HG03280 (cell line): ENCODE measurements at regions not wholly inside any gene's neighbourhood (a gene's known extent, or its start where the extent isn't known, plus 50 kb on each side); places are given as distances from the start of the nearest gene placed in this dataset.

Experiments used
- ATAC-seq: cut with Tn5 transposase; IDR thresholded peaks from one replicate; pipeline ENCODE4 v1.9.1; 2021; ENCODE audit warnings: mild to moderate bottlenecking, moderate library complexity; ENCODE audit not compliant: unreplicated experiment

- ATAC-seq = no peak
Measured at GRCh38 chr5:112648264-112648663, 89.4 kb upstream of the APC start.

- ATAC-seq = no peak
Measured at GRCh38 chr5:112649882-112650281, 87.8 kb upstream of the APC start.

- no peak for ATAC-seq
Measured at GRCh38 chr5:112653638-112654205, 84.0 kb upstream of the APC start.

- no peak for ATAC-seq
Measured at GRCh38 chr5:112655513-112655912, 82.2 kb upstream of the APC start.

GRCh38 chr5:112656451-112656850, 81.2 kb upstream of the APC start:
- no peak for ATAC-seq

- no peak for ATAC-seq
Measured at GRCh38 chr5:112657804-112658203, 79.9 kb upstream of the APC start.

- ATAC-seq = no peak
Measured at GRCh38 chr5:112660359-112660758, 77.3 kb upstream of the APC start.

- no peak for ATAC-seq
Measured at GRCh38 chr5:112663146-112663545, 74.5 kb upstream of the APC start.

- no peak for ATAC-seq
Measured at GRCh38 chr5:112668016-112668415, 69.7 kb upstream of the APC start.

GRCh38 chr5:112668911-112669310, 68.8 kb upstream of the APC start:
- no peak for ATAC-seq

GRCh38 chr5:112669328-112669963, 68.2 kb upstream of the APC start:
- ATAC-seq = no peak

GRCh38 chr5:112671687-112672086, 66.0 kb upstream of the APC start:
- no peak for ATAC-seq

- peak; percentile 54 for ATAC-seq
Measured at GRCh38 chr5:112681481-112681908, 56.2 kb upstream of the APC start.

GRCh38 chr5:112682621-112683061, 55.0 kb upstream of the APC start:
- ATAC-seq = no peak

- ATAC-seq = no peak
Measured at GRCh38 chr5:112684121-112684520, 53.6 kb upstream of the APC start.

- ATAC-seq = no peak
Measured at GRCh38 chr5:112684737-112685136, 52.9 kb upstream of the APC start.

- no peak for ATAC-seq
Measured at GRCh38 chr5:112685386-112685785, 52.3 kb upstream of the APC start.

GRCh38 chr5:112685931-112686330, 51.8 kb upstream of the APC start:
- no peak for ATAC-seq

GRCh38 chr5:112686675-112687074, 51.0 kb upstream of the APC start:
- no peak for ATAC-seq

GRCh38 chr5:112687306-112687705, 50.4 kb upstream of the APC start:
- ATAC-seq = no peak
